Fibroblast of skin of right quadriceps (primary cell): ENCODE measurements at regions not wholly inside any gene's neighbourhood (a gene's known extent, or its start where the extent isn't known, plus 50 kb on each side); places are given as distances from the start of the nearest gene placed in this dataset.

Source experiments
- DNase-seq: peaks from one replicate; pipeline ENCODE4 v3.0.0-alpha.2; 2013

DNA sequence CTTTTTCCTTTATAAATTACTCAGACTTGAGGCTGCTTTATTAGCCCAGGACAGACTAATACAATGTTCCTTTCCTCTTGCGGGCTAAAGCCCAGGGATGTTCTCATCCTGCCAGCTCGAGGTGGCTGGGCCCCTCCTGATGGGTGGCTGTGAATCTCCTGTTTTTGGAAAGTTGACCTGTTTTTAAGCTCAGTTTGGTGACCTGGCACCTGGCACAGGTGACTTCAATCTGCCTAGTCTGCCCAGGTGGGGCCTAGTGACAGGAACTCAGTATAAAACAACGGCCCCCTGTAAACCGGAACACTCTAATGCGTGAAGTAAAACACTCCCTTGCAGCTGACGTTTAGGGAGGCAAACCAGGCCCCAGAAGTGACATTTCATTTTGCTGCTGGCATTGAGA, 92.7 kb upstream of the SNTG2 start:
- DNase-seq, result no peak

DNA sequence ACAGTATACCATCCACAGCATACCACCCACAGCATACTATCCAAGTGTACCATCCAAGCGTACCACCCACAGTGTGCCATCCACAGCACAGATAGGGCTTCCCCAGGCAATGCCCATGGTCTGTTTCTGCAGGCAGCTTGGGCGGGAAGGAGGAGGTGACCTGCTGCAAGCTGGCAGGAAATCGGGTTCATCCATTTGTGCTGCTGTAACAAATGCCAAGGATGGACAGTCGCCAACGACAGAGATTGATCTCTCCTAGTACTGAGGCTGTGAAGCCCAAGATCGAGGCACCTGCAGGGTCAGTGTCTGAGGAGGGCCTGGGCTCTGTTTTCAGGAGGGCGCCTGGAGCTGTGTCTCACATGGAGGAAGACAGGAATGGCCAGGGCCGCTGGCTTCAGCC, 93.6 kb upstream of the SNTG2 start:
- DNase-seq, result no peak

DNA sequence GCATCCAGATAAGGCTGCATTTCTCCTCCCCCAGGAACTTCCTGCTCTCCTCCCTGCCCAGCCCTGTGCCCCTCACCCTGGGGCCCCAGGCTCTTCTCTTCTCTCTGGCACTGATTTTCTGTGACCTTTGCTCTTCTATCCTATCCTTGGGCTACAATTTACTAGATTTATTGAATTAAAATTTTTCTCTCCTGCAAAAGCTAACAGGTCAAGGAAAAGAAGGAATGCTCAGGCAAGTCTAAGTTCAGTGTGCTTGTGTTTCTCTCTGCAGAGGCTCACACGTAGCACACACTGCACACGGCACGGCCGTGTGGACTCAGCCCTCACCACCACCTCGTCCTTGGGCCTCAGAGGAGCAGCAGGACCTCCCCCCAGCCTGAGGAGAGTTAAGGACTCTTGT, 94.2 kb upstream of the SNTG2 start:
- no peak for DNase-seq

DNA sequence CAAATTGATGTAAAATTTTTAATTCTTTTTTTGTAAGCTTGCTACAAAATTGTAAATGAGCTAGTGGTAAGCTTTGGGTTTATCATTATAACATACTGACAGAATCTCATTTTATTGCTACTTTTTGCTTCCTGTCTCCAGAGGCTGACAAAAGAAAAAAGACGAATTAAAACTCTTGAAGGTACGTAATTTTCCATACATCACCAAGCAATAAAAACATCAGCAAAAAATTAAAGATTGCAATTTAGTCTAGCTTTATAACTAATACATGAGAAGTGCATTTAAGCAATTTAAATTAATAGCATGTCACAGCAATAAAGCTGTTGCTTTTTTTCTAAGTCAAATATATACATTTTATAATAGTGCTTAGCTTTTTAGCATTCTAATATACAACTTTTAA, 94.6 kb upstream of the SNTG2 start:
- DNase-seq, result no peak

DNA sequence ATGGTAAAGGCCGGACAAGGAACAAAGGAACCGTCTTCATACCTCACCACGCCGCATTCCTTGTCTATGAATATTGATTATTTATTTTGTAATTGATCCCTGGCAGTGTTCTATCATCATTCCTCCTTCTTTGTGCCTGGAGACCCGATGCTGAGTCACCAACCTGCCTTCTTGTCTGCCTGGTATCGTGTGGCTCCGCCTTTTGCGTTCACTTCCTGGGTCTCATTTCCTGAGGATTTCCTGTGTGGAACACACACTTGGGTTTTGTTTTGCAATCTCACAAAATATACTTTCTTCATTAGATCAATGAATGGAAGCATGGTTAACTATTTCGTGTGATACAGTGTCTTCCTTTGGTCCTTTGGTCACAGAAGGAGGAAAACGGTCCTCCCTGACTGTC, 95.5 kb upstream of the SNTG2 start:
- no peak for DNase-seq

DNA sequence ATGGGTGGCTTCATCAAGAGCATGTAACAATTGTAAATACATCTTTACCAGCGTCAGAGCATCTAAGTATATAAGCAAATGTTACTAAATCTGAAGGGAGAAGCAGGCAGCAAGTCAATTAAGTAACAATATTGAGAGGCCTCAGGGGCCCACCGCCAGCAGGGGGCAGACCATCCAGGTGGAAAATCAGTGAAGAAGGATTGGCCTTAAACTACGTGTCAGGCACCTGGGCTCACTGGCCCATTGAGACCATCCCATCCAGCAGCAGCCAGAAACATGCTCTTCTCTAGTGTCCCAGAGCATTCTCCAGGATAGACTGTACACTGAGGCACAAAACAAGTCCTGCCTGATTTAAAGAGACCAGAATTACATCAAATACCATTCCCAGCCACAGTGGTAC, 96.2 kb upstream of the SNTG2 start:
- DNase-seq, result peak; percentile 3

DNA sequence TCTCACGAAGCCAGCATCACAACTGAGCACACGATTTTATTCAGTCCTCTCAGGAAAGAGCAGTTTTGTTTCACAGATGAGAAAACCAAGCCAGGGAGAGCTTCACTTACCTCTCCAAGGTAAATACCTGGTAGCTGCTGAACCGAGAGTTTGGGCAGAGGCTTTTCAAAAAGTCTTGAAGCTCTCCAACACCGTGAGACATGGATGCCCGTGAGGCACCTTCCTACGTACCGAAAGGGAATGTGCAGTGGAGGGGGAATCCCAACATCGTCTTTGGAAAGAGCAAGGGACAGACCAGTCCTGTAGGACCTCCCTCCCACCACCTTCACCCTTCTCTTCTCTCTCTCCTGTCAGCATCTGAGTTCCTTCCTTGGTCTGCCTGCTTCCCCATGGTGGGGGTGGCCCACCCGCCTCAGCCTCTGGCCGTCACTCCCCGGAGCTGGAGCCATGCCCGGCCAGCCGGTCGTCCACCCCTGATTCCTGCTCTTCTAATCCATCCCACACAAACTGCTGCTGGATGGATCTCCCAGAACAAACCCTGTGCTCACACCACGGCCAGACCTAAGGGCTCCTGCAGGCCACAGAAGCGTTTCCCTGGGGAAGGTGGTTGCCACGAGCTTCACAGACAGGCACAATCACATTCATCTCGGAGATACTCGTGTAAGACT, 97.3 kb upstream of the SNTG2 start:
- no peak for DNase-seq

DNA sequence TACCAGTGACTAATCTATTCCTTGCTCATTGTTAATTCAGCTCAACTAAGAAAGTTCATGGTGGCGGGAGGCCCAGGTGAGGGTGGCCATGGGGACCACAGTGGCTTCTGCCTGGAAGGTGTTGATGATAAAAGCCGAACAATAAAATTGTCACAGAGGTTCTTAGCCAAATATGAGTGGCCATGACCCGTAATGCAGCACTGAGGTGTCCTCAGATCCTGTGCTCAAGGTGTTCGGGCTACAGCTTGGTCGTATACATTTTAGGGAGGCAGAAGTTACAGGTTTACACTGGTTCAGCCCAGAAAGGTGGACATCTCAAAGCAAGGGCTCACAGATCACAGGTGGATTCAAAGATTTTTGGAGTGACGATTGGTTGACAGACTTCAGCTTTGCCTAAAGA, 98.5 kb upstream of the SNTG2 start:
- no peak for DNase-seq

DNA sequence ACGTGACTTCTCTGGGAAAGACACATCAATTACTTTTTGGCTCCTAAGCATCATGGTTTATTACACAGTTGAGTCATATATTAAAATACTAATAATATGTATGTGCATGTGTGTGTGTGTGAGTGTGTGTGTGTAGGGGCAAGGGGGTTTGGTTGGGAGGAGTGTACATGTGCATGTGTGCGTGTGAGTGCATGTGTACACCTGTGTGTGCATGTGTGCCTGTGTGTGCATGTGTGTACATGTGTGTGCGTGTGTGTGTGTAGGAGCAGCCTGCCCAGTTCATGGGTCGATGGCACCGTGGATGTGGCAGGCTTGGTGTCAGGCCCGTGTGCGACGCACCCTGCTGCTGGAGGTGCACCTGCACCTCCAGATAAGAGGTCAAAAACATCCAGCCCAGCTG, 99.0 kb upstream of the SNTG2 start:
- no peak for DNase-seq

DNA sequence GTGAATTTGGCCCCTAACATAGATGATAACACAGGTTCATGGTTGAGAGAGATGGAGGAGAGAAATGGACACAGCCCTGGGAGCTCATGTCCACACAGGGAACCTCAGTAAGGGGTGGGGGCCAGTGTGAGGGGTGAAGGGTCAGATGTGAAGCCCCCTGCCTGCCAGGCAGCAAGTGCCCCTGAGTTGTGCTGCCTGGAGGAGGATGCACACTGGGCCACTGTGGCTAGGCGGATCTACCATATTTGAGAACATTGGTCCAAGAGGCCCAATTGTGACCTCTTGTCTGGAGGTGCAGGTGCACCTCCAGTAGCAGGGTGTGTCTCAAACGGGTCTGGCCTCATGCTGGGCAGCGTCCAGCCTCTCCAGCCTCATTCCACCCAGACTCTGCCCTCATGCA, 99.6 kb upstream of the SNTG2 start:
- DNase-seq, result no peak

DNA sequence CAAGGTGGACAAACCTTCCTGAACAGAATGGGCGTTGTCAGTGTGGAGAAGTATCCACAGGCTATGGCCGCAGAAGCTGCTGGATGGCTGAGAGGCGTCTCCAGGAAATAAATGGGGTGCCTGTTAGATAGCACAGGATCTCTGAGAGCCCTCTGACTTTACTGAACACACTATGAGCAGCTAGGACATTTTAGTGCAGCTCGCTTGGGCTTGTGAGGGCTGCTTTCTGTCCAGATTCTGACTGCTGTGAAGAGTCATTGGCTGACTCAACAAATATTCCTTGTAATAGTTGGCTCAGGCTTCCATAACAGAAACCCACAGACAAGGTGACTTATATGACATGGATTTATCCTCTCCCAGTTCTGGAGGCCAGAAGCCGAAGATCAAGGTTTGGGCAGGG, 100.2 kb upstream of the SNTG2 start:
- no peak for DNase-seq

DNA sequence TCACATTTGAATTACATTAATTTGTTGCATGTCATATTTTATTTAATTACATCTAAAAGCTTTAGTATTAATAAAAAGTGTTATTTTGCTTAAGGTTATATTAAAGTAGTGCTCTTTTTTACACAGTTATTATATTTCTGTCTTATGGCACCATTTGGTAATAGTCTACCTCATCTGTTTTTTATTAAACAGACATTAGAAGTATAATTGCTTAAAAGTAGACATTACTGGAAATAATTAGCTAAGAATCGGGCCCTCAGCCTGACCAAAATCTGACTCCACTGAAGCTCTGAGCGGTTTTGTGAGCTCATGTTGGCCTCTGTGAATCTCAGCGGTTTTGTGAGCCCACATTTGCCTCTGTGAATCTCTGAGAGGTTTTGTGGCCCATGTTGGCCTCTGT, 102.5 kb upstream of the SNTG2 start:
- peak; percentile 6 for DNase-seq

DNA sequence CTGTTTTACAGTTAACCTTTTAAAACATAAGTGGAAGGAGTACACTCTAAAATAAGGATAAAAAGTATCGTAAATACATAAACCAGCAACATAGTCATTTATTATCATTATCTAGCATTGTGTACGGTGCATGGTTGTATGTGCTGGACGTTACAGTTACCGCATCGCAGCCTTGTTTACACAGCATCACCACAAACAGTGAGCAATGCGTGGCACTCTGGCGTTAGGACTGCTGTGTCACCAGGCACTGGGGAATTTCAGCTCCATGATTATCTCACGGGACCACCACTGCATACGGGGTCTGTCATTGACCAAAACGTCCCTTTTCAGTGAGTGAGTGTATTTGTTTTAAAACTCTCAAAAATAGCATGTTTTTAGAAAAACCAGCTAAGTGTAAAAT, 103.0 kb upstream of the SNTG2 start:
- DNase-seq, result no peak

DNA sequence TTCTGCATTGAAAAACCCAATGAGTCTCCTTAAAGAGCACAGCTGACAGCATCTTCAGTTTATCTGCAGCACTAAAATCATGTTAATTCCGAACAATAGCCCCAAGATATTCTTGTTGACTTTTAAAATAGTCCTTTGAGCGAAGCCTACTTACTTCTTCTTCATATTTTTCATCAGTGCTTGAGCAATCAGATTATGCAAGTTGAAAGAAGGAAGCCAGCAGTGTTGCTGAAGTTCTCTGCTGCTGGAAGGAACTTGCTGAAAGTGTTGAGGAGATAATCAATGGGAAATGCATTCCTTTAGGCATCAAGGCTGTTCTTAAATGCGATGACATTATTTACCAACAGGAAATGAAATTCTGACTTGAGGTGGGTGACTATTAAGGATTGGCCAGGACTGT, 105.9 kb upstream of the SNTG2 start:
- no peak for DNase-seq

DNA sequence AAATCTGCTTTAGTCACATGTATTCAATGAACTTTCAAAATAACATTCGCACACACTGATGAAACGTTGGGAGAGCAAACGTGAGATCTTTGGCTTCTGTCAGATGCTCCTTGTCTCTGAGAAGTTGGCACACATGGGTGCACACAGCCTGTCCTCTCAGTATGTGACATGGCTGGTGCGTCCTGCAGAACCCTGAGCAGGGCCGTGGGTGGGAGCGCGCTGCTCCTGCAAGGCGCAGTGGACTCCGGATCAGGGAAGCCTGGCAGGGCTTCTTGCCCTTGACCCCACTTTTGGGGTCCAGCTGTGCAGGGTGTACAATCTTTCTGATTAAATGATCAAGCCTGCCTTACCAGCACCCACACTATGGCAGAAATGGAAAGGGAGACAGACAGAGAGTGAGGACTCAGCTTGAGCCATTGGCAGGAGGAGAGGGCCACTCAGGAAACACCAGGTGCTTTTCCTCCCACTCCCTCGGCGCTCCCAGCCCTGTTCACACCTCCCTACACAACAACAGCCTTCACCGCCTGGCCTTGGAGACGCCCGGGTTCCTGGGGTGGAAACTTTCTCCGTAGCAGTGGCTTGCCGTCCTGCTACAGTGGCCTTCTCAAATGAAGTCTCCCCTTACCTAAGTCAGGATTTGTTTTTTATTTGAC, 108.4 kb upstream of the SNTG2 start:
- no peak for DNase-seq

DNA sequence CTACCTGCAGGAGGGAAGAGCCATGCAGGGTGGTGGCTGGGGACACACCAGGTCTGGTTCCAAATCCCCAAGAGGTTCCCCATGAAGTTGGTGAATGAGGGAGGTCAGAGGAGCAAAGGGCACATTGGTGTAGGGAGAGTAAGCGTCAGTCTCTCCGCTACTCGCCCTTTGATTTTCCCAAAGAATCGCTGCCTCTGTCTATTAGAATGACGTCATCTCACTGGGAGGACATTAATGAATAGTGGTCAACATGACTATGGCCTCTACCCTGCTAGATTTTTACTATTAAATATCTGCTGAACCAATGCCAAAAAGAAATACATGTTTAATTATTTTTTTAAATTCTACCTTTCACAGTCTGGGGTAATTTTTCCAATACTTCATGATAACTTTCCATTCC, 109.6 kb upstream of the SNTG2 start:
- DNase-seq, result no peak

DNA sequence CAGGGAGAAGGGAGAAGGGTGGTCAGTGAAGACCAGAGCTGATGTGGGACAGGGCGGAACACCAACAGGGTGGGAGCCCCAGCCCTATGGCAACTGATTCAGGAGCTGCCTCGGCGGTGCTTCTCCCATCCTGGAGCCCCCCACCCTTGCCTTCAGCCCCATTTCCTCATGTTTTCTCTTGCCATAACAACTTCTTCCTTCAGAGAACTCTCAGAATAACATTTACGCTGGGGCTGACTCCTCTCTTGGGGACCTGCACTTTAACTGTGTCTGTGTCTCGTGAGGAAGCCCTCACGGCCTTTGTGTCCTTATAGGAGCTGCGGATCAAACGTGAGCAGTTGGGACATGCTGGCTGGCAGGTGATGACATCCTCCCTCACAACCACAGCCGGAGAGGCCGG, 116.4 kb upstream of the SNTG2 start:
- DNase-seq, result no peak

DNA sequence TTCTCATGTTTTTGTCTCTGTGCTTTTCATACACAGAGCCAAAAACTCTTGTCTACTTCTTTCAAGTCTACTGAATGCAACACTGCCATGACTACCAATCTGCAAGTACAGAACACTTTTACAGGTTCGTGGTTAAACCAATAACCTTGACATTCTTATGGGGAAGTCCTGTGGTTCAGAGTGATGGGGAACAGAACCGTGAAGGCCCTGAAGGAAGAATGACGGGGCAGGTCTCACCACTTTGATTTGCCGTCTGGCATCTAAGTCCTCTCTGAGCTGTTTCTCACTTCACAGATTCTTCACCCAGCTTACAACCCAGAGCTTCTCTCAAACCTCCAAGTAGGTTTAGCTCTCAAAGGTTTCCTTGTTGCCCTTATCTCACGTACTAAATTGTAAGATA, 117.5 kb upstream of the SNTG2 start:
- no peak for DNase-seq

DNA sequence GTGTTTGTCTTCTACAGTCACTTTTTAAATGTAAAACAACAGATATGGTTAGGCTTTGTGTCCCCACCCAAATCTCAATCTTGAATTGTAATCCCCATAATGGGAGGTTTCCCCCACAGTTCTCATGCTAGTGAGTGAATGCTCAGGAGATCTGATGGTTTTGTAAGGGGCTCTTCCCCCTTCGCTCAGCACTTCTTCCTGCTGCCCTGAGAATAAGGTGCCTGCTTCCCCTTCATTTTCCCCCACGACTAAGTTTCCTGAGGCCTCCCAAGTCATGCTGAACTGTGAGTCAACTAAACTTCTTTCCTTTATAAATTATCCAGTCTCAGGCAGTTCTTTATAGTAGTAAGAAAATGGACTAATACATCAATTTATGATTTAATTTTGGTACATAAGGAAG, 118.0 kb upstream of the SNTG2 start:
- DNase-seq, result no peak

DNA sequence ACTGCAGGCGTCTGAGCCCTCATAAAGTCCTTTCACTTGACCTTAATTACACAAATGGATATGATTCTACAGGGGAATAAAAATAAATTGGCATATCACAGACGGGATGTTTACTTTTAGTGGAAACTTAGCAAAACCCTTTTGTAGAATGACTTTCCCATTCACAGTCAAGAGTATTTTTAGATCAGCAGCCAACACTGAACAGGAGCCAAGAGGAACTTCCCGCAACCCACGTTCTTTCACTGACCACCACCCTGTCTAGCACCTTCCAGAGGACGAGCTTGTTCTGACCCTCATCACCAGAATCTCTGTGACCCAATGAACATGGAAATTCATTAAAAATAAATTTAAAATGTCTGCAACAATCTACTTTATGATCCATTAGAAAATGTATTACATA, 119.0 kb upstream of the SNTG2 start:
- DNase-seq, result no peak

DNA sequence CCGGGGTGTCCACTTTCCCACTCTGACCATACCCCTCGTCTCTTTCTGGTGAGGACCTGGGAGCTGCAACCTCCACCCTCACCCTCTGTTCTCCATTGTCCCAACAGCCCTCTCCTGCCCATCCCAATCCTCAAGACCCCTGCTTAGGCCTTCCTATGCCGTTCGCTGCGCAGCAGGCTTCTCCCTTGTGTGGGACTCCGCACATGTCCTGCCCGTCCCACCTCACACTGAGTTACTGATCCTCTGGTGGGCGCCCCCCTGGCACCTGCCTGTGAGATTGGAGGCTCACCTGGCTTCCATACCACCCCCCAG, 119.5 kb upstream of the SNTG2 start:
- no peak for DNase-seq

DNA sequence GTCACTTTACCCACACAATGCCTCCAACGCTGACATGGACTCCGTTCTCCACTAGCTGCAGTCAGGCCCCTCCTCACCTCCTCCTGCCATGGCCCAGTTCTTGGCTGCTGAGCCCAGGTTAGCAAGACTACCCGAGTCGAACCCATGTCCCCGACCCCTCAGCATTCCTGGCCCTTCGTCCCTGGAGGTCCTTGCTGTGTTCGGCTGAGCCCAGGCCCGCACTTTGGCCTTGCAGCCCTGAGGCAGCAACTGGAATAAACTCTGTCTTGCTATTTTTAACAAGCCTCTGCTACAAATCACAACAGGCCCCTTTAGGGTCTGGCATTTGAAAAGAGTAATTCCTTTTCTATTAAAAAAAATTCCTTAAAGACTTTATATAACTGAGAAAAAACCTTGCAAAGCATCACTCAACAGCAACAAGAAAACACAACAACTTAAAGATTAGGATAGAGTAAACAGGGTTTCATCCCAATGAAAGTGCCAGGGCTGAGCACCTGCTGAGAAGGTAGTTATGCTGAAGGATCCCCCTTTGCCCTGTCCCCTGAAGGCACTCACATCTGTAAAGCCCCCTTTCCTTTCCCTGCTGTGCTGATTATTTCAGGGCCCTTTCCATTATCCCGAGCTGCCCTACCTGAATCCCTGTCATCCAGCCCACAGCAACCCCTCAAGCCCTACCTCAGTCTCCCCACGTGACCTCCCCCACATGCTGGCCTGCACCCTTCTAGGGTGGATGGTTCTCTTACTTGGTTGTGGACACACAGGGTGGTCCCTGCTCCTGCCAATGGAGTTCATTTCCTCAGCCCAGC, 120.0 kb upstream of the SNTG2 start:
- no peak for DNase-seq

DNA sequence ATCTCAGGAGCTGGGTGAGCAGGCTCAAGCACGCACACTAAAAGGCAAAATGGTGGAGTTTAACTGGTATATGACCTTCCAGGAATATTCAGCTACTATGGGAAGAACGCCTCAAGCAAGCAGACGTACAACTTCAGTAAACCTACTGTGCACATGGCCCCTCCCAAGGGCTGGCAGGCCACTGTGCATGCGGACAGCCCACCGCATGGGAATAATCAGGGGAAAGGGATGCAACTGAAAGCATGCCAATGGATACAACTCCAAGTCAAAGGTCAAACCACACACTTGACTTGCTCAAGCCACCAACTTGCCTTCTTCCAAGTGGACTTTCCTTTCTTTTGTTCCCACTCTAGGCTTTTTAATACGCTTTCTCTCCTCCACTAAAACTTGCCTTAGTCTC, 121.6 kb upstream of the SNTG2 start:
- no peak for DNase-seq

DNA sequence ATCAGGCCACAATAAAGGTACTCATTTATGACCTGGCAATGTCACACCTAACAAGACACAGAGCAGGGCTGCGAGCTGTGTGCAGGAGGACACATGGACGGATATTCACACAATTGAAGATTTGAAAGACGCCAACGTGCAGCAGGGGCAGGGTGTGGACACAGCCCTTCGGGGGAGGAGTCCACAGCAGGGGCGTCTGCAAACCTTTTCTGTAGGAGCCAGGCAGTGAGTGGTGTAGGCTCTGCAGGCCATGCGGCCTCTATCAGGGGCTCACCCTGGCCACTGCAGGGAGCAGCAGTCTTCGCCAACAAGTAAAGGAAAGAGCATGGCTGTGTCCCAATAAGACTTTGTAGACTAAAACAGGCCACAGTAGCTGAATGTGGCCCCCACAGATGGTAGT, 125.7 kb upstream of the SNTG2 start:
- DNase-seq, result no peak

DNA sequence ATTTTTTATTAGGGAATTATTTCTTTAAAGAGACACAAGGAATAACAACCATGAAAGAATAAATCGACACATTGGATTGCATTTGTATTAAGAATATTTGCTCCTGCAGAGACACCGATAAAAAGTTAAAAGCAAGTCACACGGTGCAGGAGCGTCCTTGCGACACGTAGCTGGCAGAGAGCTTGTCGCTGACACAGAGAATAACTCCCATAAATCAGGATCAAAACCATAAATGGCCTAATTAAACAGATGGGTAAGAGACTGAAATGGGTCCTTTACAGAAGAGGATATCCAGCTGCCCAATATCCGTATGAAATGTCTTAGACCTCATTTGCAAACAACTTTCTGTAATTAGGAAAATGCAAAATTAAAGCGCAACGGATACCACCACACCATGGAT, 126.1 kb upstream of the SNTG2 start:
- no peak for DNase-seq
